Cardiac fibroblast (primary cell): ENCODE measurements at regions not wholly inside any gene's neighbourhood (a gene's known extent, or its start where the extent isn't known, plus 50 kb on each side); places are given as distances from the start of the nearest gene placed in this dataset.

ENCODE experiments used
- DNase-seq, 2 donors: peaks; one replicate each; pipeline versions ENCODE4 v3.0.0 to v3.0.0-alpha.2; 2010; ENCODE audit warnings: low read depth in 2 of 2
- H3K4me3 ChIP-seq, 2 donors: replicated peaks in 1 of 2; 1 replicate in 1 of 2; 2 replicates in 1 of 2; pipeline ENCODE4 v1.5.1; 2011; ENCODE audit warnings: low read depth in 2 of 2, low read length in 2 of 2, mild to moderate bottlenecking in 2 of 2, moderate library complexity in 1 of 2
- CTCF ChIP-seq: IDR thresholded peaks from one replicate; pipeline ENCODE4 v1.5.1; 2011; ENCODE audit warnings: low read depth, mild to moderate bottlenecking, low read length, inconsistent platforms

GRCh38 chr14:32015166-32015565, 61.9 kb upstream of the ARHGAP5 start:
- no peak overlapping the region for H3K4me3 ChIP-seq
- no peak for DNase-seq
- TF ChIP-seq CTCF = no peak

GRCh38 chr14:32017587-32017986, 59.5 kb upstream of the ARHGAP5 start:
- DNase-seq = no peak
- no peak for TF ChIP-seq CTCF

GRCh38 chr14:32018391-32019092, 58.6 kb upstream of the ARHGAP5 start:
- no peak overlapping the region for H3K4me3 ChIP-seq
- DNase-seq = no peak
- TF ChIP-seq CTCF = no peak

More at GRCh38 chr14:32017587-32017986, 59.5 kb upstream of the ARHGAP5 start:
- no peak overlapping the region for H3K4me3 ChIP-seq

GRCh38 chr14:32019276-32019675, 57.8 kb upstream of the ARHGAP5 start:
- no peak for DNase-seq
- no peak for TF ChIP-seq CTCF
- no peak overlapping the region for H3K4me3 ChIP-seq

- no peak for DNase-seq
- TF ChIP-seq CTCF = no peak
Measured at GRCh38 chr14:32020882-32021281, 56.2 kb upstream of the ARHGAP5 start.

GRCh38 chr14:32021341-32021740, 55.8 kb upstream of the ARHGAP5 start:
- no peak for DNase-seq
- H3K4me3 ChIP-seq = no peak overlapping the region
- no peak for TF ChIP-seq CTCF

More at GRCh38 chr14:32020882-32021281, 56.2 kb upstream of the ARHGAP5 start:
- H3K4me3 ChIP-seq = no peak overlapping the region

GRCh38 chr14:32022525-32022924, 54.6 kb upstream of the ARHGAP5 start:
- no peak overlapping the region for H3K4me3 ChIP-seq
- no peak for DNase-seq
- TF ChIP-seq CTCF = no peak
